ENCODE measurements at regions not wholly inside any gene's neighbourhood (a gene's known extent, or its start where the extent isn't known, plus 50 kb on each side); places are given as distances from the start of the nearest gene placed in this dataset.

GRCh38 chr2:196284144-196284844, 112.9 kb upstream of the STK17B start:
- no peak for TF ChIP-seq NR2C2 (CRISPR knock-in tag; IDR thresholded peaks at IDR 0.05)
- no peak for TF ChIP-seq NR2C2 (tag; IDR thresholded peaks at IDR 0.05)
- TF ChIP-seq ATF6 (CRISPR knock-in tag; IDR thresholded peaks at IDR 0.05): no peak
- TF ChIP-seq ILK (tag; IDR thresholded peaks at IDR 0.05; ENCODE audit: borderline replicate concordance, low read depth): no peak
- TF ChIP-seq SREBF1 (IDR thresholded peaks at IDR 0.05; ENCODE audit: borderline replicate concordance, low read depth, low read length): no peak
- no peak for TF ChIP-seq RFX5 (IDR thresholded peaks at IDR 0.05; ENCODE audit: low read depth, low read length)
- no peak for TF ChIP-seq PCBP1 (IDR thresholded peaks at IDR 0.05; ENCODE audit: low read depth, low read length, poor library complexity, severe bottlenecking)
- TF ChIP-seq ZC3H4 (CRISPR knock-in tag; IDR thresholded peaks at IDR 0.05; ENCODE audit: borderline replicate concordance): no peak
- TF ChIP-seq ZNF407 (IDR thresholded peaks at IDR 0.05; ENCODE audit: low read depth): no peak
- TF ChIP-seq ESRRA (IDR thresholded peaks at IDR 0.05; ENCODE audit: borderline replicate concordance, low read depth): no peak
- TF ChIP-seq CREB1 (IDR thresholded peaks at IDR 0.05): no peak
- no peak for TF ChIP-seq CREB1 (CRISPR knock-in tag; IDR thresholded peaks at IDR 0.05)
- TF ChIP-seq ZNF124 (CRISPR knock-in tag; IDR thresholded peaks at IDR 0.05): no peak
- TF ChIP-seq SLC30A9 (CRISPR knock-in tag; IDR thresholded peaks at IDR 0.05): no peak
- TF ChIP-seq ZNF217 (CRISPR knock-in tag; IDR thresholded peaks at IDR 0.05): no peak
- TF ChIP-seq POLR2AphosphoS2 (IDR thresholded peaks at IDR 0.05; ENCODE audit: low read length): no peak
